GM20431 (cell line): ENCODE measurements at regions not wholly inside any gene's neighbourhood (a gene's known extent, or its start where the extent isn't known, plus 50 kb on each side); places are given as distances from the start of the nearest gene placed in this dataset.
"Not testable (repeated sequence)": the region's sequence is repeated elsewhere in the genome, so short reads cannot be mapped to it uniquely, and the experiment has no call there.

Experiments
- in situ Hi-C: fragments of 300-500 bp; cut with MseI, MboI; formaldehyde crosslinking; loops from one replicate; pipeline ENCODE4 v1.15.0; 2020; ENCODE audit warnings: low sequenced_read_pairs; ENCODE audit not compliant: unreplicated experiment

DNA sequence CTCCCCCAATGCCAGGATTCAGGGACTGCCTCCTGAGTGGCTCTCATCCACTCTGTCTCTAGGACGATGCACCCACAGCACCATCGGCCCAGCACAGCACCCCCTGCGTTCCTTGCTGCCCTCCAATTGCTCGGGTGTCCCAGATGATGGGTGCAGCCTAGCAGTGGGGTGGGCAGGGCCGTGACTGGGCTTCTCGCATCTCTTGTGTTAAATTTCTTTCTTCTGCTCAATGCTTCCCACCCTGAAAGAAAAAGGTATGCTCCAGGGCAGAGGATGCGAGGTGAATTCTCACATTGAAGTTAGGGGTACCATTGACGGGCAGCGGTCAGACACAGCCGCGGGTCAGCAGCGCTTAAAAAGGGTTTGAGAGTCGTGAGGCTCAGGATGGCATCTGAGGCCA, 232.4 kb upstream of the SGCG start:
- in situ Hi-C loops = loop anchor here (10.0 kb wide), 1 partner anchor 1416 kb away; no protein-coding TSS in a partner anchor

DNA sequence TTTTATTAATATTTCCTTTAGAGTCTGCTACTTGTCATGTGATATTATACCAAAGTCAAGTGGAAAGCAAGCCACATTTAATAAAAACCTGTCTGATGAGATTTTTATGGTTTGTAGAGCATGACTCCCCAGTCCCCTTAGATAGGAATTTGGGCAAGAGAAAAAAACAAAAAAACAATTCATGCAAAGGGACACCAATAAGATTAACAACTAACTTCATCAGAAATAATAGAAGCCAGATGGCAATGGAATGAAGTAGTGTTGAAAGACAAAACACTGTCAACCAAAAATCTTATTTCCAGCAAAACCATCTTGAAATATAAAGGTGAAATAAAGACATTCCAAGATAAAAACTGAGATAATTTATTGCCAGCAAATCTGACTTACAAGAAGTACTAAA, 228.8 kb upstream of the SGCG start:
- in situ Hi-C loops = not testable (repeated sequence)

DNA sequence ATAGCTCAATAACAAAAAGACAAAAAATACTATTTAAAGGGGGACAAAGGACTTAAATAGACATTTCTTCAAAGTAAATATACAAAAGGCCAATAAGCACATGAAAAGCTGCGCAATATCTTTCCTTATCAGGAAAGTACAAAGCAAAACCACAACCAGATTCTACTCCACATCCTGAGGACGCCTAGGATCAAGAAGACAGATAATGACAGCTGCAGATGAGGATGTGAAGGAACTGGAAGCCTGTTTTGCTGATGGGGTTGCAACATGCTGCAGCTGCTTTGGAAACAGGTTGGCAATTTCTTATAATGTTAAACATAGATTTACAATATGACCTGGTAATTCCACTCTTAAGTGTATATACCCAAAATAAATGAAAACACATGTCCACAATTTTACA, 225.6 kb upstream of the SGCG start:
- in situ Hi-C loops = not testable (repeated sequence)

DNA sequence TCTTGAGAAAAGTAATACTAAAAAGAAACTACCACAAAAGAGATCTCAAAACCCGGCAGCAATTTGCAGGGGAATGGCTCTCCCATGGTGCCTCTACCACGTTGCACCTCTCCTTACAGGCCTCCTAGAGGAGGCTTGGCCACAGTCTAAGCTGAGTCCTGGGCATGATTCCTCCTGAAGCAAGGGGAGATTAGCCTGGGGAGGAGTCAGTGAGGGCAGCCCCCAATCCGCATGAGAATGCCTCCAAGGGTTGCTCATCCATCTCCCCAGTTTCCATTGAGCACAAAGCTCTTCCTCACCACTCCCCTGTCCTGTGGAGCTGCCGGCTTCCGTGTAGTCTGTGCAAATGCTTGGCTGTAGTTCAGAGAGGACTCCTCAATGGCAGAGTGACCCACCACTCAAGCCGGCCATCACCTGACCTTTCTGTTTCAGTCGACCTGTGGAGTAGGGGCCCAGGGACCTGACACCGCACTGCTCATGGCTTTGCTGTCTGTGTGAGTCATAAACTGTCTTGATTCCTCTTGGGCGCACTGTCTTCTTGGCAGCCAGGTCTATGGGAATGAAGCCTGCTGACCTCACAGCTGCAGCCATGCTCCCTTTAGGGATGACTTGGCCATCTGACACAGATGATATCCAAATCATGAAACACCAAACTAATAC, 224.2 kb upstream of the SGCG start:
- in situ Hi-C loops = not testable (repeated sequence)

DNA sequence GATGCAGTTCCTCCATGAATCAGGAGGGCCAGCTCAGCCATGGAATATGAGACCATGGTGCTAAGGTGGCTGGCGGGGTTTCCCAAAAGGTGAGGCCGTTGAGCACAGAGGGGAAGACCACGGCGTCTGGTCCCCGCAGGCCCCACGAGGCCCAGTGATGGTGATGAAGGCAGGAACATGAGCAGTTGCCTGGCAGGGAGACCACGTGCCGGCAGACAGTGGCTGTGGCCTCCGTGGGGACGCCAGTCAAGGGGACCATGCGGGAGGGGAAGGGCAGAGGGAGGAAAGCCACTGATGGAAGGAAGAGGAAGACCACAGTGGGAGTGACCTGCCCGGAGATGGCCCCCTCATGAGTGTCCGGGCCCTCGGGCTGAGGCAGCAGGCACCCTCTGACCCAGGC, 220.9 kb upstream of the SGCG start:
- in situ Hi-C loops = not testable (repeated sequence)

DNA sequence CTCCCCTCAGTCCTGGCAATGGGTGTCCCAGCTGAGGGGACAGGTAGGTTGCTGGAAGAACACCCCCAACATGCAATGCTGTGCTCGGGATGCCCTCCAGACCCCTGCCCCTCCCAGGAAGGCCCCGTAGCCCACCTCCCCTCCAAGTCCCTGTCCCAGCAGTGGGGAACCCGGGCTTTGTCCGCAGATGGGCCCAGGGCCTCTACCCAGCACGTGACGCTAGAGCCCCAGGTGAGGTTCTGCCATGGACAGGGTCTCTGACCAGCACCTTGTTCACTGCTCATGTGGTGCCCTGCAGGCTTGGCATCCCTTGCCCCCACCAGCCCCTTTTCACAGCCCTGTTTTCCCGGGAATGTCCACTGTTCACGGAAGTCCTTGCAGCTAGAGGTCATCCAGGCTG, 220.0 kb upstream of the SGCG start:
- in situ Hi-C loops = no loop called here

DNA sequence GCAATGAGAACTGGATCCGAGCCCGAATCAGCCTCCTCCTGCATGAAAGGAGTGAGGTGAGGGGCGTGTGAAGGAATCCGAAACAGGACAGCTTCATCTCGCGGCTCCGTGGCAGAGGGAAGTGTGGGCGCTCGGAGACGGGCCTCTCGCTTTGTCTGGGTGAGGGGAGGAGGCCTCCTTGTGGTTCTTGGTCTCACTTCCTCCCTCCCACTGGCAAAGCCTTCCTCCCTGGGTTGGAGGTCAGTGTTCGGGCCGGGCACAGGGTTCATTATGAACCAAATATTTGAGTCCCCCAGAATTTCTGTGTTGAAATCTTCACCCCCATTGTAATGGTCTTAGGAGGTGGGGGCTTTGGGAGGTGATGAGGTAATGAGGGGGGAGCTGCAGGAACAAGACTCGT, 219.4 kb upstream of the SGCG start:
- in situ Hi-C loops = not testable (repeated sequence)

DNA sequence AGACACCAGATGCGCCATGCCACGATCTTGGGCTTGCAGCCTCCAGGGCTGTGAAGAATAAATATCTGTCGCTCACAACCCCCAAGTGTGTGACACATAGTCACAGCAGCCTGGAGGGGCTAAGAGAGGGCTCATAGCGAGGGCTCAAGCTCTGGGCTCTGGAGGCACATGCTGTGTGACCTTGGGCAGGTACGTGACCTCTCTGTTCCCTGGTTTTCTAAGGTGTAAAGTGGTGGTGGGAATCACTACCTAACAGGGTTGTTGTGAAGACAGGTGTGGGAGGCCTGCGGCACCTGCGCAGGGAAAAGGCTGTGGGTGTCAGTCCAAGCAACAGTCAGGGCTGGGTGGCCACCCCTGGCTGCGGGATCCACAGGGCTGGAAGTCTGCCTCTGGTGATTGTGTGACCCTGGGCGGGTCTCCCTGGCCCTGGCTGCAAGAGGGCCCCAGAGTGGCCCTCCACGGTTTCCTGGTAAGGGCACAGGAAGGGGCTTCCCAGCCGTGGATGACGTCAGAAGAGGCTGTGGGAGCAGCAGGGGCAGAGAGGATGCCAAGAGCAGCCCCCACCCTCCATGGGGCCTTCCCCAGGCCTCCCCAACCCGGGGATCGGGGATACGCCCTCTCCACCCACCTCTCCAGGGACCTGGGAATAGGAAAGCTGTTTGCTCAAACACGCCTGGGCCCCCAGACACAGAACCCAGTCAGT, 218.8 kb upstream of the SGCG start:
- in situ Hi-C loops = no loop called here

DNA sequence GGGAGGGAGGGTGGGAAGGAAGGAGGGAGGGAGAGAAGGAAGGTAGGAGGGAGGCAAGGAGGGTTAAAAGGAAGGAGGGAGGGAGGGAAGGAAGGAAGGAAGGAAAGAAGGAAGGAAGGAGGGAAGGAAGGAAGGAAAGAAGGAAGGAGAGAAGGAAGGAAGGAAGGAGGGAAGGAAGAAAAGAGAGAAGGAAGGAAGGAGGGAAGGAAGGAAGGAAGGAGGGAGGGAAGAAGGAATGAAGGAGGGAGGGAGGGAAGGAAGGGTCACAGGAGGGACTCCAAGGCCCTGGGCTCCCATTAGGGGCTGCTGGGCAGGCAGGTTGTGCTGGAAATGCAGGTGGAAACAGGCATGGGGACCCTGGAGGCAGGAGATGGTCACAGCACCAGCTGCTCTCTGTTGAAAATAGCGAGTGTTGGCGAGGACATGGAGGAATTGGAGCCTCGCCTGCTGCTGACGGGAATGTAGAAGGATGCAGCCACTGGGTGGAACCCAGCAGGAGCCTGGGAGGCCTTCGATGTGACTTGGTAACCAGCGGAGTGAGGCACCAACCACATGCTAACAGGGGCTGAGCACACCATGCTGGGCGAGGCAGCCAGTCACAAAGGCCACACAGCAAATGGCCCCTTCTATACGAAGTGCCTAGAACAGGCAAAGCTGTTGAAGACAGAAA, 217.3 kb upstream of the SGCG start:
- in situ Hi-C loops = not testable (repeated sequence)

DNA sequence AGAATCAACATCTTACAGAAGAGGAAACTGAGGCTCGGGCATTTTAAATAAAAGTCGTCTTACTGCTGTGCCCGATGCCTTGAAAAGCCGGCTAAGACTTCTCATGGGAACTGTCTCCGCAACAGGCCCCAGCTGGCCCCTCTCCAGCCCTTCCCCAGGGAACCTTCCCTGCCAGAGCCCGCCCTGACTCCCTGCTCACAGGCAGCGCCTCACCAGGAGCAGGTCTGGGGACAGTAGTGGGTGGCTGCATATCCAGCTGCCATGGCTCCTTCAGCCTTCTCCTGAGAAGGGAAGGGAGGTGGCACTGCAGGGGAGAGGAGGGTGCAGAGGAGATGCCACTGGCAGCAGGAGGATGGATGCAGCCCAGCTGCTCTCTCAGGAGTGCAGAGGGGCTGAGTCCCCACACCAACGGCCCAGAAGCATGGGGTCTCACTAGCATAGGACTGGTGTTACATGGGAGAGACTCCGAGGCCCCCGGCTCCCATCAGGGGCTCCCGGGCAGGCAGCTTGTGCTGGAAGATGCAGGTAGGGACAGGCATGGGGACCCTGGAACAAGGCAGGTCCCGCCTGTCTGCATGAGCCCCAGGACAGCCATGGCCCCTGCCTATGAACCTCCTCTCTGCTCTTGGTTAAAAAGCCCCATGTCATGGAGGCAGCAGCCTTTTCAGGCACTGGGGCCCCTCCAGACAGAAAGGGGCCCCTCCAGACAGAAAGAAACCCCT, 216.4 kb upstream of the SGCG start:
- in situ Hi-C loops = no loop called here

DNA sequence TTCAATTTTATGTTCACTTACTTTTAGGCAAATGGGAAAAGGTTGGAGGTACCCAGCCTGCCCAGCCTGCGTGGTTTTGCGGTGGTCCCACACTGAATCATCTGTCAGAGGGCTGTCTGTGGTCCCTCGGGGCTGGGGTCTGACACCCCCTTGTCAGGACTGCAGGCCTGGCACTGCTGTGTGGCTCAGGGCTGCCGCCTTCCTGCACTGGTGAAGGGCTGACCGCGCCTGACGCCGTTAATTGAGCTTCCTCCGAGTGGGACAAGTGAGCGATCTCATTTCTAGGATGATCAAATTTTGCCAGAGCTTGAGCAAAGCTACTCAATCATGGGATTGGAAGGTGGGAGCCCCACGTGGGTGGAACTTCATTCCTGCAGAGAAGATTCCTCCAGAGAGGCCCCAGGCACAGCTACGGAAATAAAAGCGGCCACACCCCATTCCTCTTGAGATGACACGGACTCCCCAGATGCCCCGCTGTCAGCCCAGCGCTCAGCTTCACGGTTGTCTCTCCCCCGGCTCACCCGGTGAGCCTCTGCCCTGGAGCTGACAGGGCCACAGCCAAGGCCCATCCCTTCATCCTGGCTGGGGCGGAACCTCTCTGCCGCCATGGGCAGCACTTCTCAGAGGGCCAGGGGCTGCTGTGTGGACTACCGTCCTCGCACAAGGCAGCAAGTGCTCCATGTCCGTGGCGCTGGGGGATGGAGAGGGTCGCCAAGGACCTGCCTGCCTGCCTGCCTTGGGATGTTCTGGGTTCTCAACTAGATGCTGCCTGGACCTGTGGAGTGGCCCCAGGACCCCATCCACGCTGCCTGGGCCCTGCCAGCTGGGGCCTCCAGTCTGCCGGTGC, 215.5 kb upstream of the SGCG start:
- in situ Hi-C loops = not testable (repeated sequence)

DNA sequence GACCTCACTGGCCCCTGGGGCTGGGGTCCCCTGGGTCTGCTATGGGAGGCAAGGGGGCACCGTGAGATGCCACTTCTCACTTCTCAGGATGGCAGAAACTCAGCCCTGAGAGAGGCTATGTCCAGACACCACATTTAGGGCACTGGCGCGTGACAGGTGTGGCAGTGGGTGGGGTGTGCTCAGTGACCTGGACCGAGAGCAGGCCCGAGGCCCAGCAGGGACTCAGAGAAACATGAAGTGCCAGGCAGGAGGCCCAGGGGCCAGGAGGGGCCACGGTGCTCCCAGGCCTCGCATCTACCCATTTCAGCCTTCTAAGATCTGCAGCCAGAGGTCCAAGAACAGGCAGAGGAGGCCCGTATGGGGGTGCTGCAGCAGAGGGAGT, 214.9 kb upstream of the SGCG start:
- in situ Hi-C loops = not testable (repeated sequence)

DNA sequence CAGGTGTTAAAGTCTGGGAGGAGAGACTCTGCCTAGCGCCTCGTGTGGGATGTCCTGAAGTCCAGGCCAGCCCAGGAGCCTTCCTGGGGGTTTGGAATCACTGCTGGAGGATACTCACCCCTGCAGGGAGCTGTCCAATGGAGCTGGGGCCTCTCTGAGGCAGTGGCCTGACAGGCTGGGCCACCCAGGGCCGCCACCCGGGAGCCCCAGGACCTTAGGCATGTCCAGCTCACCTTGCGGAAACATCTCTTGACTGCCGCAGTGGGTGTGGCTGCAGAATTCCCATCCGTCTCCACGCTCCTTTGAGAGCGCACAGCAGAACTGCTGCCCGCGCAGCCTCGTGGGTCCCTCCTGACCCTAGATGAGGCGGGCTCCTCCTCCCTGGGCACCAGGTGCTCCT, 214.0 kb upstream of the SGCG start:
- in situ Hi-C loops = not testable (repeated sequence)

DNA sequence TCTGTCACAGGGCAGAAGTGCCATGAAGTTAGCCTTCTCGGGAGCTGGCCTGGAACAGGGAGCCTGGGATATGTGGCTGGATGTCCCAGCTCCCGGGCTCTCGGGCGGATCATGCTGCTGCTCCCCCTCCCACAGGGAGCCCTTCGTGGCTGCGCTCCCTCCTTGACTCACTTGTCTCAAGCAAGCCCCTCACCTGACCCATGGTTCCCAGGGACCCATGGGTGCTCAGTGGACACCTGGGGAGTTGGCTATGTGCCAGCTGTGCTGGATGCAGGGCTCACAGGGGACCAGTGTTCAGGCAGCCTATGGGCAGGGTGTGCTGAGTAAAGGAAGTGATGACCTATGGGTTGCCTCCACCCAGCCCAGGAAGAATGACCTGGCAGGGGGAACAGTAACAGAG, 213.1 kb upstream of the SGCG start:
- in situ Hi-C loops = no loop called here

DNA sequence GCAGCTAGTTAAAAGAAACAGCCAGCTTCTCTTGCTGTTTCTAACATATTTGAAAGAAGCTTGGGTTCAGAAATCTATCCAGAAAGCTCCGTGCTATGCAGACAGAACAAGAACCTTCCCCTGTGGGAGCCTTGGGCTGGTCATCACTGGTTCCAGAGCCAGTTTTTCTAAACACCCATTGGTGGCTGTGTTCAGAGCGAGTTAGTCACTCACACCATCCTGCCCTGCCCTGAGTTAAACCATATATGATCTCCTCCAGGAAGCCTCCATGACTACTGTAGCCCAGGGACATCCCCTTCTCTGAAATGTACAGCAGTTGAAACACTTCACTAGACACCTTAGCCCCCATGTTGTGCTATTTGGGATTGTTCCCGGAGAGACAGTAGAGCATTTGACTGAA, 200.8 kb upstream of the SGCG start:
- in situ Hi-C loops = no loop called here

DNA sequence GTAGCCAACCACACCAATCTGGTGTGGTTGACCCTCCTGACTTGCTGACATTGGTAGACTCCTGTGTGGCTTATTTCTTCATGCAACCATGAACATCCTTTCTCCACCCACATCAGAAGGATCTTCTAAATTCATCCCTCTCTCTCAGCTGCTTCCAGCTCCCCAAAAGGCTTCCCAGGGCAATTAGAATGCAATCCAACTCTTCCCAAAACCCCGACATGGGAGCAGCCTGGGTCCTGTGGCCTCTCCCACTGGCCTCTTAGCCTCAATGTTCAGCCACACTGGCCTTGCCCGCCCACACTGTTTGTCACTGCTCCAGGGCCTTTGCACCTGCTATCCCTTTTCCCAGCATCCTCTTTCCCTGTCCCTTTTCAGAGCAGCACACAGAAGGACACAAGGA, 199.8 kb upstream of the SGCG start:
- in situ Hi-C loops = no loop called here

DNA sequence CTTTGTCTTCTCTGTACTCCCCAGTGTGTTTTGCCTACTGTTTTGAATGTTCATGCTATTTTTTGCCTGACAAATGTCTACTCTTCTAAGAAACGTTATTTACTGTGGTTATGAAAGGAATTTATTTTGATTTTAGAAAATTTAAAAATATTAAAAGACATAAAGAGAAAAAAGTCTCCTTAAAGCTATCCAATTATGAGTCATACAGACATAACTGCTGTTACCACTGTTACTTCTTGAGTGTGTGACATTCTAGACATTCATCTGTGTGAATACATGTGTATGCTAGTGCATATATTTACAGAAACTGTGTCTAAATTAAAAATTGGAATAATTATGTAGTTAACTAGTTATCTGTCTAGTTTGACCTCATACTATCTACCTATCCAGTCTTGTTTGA, 187.6 kb upstream of the SGCG start:
- in situ Hi-C loops = no loop called here

DNA sequence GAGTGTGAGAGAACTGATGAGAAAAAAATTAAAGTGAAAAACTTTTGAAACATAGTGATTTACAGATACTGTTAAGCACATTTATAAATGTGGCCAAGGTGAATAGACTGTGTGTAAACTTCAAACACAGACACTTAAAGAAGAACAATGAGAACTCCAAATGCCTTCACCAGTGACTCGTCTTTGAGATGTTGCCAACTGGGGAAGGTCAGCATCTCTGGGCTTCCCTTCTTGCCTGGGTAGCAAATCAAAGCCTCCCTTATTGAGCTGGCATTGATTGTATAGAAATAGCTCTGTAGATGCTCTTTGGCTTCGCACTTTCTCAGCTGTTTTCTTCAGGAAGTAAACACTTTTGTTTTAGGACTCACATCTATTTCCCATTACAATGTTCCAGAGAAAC, 177.3 kb upstream of the SGCG start:
- in situ Hi-C loops = no loop called here

DNA sequence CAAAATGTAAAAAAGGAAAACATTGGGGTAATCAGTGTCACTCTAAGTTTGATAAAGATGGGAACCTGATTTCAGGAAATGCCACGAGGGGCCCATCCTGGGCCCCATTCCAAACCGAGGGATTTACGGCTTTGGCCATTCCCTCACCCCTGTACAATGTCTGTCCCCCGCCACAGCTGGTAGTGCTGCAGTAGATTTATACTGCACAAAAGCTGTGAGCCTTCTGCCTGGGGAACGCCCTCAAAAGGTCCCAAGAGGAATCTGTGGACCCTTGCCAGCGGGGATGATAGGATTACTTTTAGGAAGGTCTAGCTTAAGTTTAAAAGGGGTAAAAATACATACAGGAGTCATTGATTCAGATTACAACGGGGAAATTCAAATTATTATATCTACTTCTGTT, 173.4 kb upstream of the SGCG start:
- in situ Hi-C loops = no loop called here

DNA sequence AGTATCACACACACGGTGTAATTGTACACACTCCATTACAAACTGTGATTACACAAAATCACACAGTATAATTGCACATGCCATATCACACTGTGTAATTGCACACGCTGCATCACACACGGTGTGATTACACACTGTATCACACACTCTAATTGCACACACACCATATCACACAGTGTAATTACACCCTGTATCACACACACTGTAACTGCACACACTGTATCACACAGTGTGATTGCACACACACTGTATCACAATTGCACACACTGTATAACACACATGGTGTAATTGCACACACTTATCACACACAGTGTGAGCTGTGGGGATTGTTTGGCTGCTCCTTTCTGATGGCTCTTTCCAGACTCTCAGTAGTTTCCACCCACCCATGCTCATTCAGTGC, 162.6 kb upstream of the SGCG start:
- in situ Hi-C loops = loop anchor here (10.0 kb wide), 1 partner anchor 213 kb away; no protein-coding TSS in a partner anchor
